ENCODE measurements at regions not wholly inside any gene's neighbourhood (a gene's known extent, or its start where the extent isn't known, plus 50 kb on each side); places are given as distances from the start of the nearest gene placed in this dataset.

DNA sequence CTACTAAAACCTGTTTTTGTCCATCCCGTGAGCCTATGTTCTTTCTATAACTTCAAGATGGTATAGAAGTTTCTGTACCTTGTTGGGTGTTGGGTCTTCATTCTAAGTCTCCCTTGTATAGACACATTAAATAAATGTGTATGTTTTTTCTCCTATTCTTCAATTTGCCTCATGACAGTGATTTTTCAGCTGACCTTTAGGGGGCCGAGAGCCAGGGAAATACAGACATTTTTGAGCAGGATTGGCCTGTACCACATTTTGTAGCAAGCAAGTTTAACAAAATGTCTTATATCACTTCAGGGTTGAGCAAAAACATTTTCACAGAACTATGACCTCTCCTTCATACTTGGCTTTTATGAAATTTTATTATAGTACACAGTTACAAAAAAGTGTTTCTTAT, 495.4 kb upstream of the CDH7 start (continued):
- TF ChIP-seq ZNF121 (CRISPR knock-in tag; IDR thresholded peaks at IDR 0.05) (no peak), HMGXB4 (CRISPR knock-in tag; IDR thresholded peaks at IDR 0.05) (no peak)

- POLR2A ChIA-PET = no interaction called here
- no peak for ATAC-seq
- H3K36me3 Mint-ChIP-seq = no peaks in the 10 kb centered on the region
- peaks cover 3% of the 10 kb centered on the region; the same call in 1 of the 2 replicates for H3K4me1 Mint-ChIP-seq
- no peaks in the 10 kb centered on the region for H3K9me3 Mint-ChIP-seq
- H3K4me3 Mint-ChIP-seq = no peak overlapping the region
- no peaks in the 10 kb centered on the region for H3K27me3 Mint-ChIP-seq (ENCODE audit: low read depth)
- no peak for DNase-seq (ENCODE audit: low spot score)
- CTCF ChIA-PET = no interaction called here
- TF ChIP-seq TEAD1 (CRISPR knock-in tag; IDR thresholded peaks at IDR 0.05) (no peak), ZNF671 (CRISPR knock-in tag; IDR thresholded peaks at IDR 0.05) (no peak), HMGXB4 (CRISPR knock-in tag; IDR thresholded peaks at IDR 0.05) (no peak), ZNF416 (CRISPR knock-in tag; IDR thresholded peaks at IDR 0.05) (no peak), ATF1 (CRISPR knock-in tag; IDR thresholded peaks at IDR 0.05) (no peak), SMAD4 (CRISPR knock-in tag; IDR thresholded peaks at IDR 0.05) (no peak), MXD4 (CRISPR knock-in tag; IDR thresholded peaks at IDR 0.05; ENCODE audit: borderline replicate concordance) (no peak), ZNF263 (CRISPR knock-in tag; IDR thresholded peaks at IDR 0.05; ENCODE audit: low read depth) (no peak), ZNF121 (CRISPR knock-in tag; IDR thresholded peaks at IDR 0.05) (no peak), ESRRA (CRISPR knock-in tag; IDR thresholded peaks at IDR 0.05; ENCODE audit: borderline replicate concordance) (no peak), ATF6 (CRISPR knock-in tag; IDR thresholded peaks at IDR 0.05) (no peak), SP1 (CRISPR knock-in tag; conservative IDR thresholded peaks at IDR 0.05) (no peak)
- TF ChIP-seq, protein P1, sequence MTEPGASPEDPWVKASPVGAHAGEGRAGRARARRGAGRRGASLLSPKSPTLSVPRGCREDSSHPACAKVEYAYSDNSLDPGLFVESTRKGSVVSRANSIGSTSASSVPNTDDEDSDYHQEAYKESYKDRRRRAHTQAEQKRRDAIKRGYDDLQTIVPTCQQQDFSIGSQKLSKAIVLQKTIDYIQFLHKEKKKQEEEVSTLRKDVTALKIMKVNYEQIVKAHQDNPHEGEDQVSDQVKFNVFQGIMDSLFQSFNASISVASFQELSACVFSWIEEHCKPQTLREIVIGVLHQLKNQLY (CRISPR knock-in tag; IDR thresholded peaks at IDR 0.05) = no peak
- TF ChIP-seq, protein P2, sequence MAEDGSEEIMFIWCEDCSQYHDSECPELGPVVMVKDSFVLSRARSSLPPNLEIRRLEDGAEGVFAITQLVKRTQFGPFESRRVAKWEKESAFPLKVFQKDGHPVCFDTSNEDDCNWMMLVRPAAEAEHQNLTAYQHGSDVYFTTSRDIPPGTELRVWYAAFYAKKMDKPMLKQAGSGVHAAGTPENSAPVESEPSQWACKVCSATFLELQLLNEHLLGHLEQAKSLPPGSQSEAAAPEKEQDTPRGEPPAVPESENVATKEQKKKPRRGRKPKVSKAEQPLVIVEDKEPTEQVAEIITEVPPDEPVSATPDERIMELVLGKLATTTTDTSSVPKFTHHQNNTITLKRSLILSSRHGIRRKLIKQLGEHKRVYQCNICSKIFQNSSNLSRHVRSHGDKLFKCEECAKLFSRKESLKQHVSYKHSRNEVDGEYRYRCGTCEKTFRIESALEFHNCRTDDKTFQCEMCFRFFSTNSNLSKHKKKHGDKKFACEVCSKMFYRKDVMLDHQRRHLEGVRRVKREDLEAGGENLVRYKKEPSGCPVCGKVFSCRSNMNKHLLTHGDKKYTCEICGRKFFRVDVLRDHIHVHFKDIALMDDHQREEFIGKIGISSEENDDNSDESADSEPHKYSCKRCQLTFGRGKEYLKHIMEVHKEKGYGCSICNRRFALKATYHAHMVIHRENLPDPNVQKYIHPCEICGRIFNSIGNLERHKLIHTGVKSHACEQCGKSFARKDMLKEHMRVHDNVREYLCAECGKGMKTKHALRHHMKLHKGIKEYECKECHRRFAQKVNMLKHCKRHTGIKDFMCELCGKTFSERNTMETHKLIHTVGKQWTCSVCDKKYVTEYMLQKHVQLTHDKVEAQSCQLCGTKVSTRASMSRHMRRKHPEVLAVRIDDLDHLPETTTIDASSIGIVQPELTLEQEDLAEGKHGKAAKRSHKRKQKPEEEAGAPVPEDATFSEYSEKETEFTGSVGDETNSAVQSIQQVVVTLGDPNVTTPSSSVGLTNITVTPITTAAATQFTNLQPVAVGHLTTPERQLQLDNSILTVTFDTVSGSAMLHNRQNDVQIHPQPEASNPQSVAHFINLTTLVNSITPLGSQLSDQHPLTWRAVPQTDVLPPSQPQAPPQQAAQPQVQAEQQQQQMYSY (CRISPR knock-in tag; IDR thresholded peaks at IDR 0.05) = no peak
- TF ChIP-seq, protein P3, sequence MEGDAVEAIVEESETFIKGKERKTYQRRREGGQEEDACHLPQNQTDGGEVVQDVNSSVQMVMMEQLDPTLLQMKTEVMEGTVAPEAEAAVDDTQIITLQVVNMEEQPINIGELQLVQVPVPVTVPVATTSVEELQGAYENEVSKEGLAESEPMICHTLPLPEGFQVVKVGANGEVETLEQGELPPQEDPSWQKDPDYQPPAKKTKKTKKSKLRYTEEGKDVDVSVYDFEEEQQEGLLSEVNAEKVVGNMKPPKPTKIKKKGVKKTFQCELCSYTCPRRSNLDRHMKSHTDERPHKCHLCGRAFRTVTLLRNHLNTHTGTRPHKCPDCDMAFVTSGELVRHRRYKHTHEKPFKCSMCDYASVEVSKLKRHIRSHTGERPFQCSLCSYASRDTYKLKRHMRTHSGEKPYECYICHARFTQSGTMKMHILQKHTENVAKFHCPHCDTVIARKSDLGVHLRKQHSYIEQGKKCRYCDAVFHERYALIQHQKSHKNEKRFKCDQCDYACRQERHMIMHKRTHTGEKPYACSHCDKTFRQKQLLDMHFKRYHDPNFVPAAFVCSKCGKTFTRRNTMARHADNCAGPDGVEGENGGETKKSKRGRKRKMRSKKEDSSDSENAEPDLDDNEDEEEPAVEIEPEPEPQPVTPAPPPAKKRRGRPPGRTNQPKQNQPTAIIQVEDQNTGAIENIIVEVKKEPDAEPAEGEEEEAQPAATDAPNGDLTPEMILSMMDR (IDR thresholded peaks at IDR 0.05) = no peak
- no peak overlapping the region for H3K27ac Mint-ChIP-seq
Observed at GRCh38 chr18:65239787-65240186, 511.0 kb upstream of the CDH7 start.
